ENCODE measurements at regions not wholly inside any gene's neighbourhood (a gene's known extent, or its start where the extent isn't known, plus 50 kb on each side); places are given as distances from the start of the nearest gene placed in this dataset.

- TF ChIP-seq CTCF (IDR thresholded peaks at IDR 0.05 in 2 of 3, conservative IDR thresholded peaks at IDR 0.05 in 1 of 3; ENCODE audit: borderline replicate concordance in 1 of 3, insufficient read depth in 1 of 3, low read depth in 2 of 3, low read length in 2 of 3) (no peak), REST (IDR thresholded peaks at IDR 0.05; ENCODE audit: low read depth) (no peak)
These were observed 324.4 kb upstream of the ZNF32 start for GRCh38 chr10:43972976-43973647.

All from HCT116 (cell line).